ENCODE measurements at regions not wholly inside any gene's neighbourhood (a gene's known extent, or its start where the extent isn't known, plus 50 kb on each side); places are given as distances from the start of the nearest gene placed in this dataset.

- DNase-seq (ENCODE audit: low read depth in 1 of 2, low spot score in 2 of 2) (no peak), FAIRE-seq (no peak)
- no peak overlapping the region for H3K9ac ChIP-seq (replicated peaks in 1 of 4; ENCODE audit: extremely low read depth in 1 of 4, low read depth in 3 of 4, low read length in 3 of 4)
- no peak overlapping the region for H3K27ac ChIP-seq (ENCODE audit: low read depth, low read length)
- TF ChIP-seq POLR2AphosphoS5 (IDR thresholded peaks at IDR 0.05; ENCODE audit: low read depth, low read length) (no peak), CREB1 (IDR thresholded peaks at IDR 0.05) (no peak), HDAC6 (IDR thresholded peaks at IDR 0.05; ENCODE audit: low read depth, low read length) (no peak), HDAC2 (IDR thresholded peaks at IDR 0.05; ENCODE audit: borderline replicate concordance in 1 of 2, low read depth in 2 of 2, low read length in 2 of 2) (no peak)
- H3K4me1 ChIP-seq (replicated peaks in 1 of 4; ENCODE audit: control insufficient read depth in 3 of 4, insufficient read depth in 4 of 4, low read length in 3 of 4) = peaks cover 0 to 5% (median 4%) of the 10 kb centered on the region in 4 experiments; a peak in 5 of 7 replicates
- H2BK120ac ChIP-seq (replicated peaks; ENCODE audit: low read depth, low read length) = no peak overlapping the region
- no peak overlapping the region for H3K56ac ChIP-seq (replicated peaks; ENCODE audit: insufficient read length, low read depth, low read length)
- ChIA-PET POLR2A (ENCODE audit: partially characterized antibody) (no interaction called here), CTCF (ENCODE audit: partially characterized antibody) (interaction anchor here (1.0 to 2.6 kb wide), 8 partner anchors 8 to 399 kb away, joined by 3 to 10 read pairs (median 4); no protein-coding TSS in a partner anchor)
- H3K4me2 ChIP-seq (ENCODE audit: insufficient read depth in 1 of 2, low read depth in 2 of 2, low read length in 2 of 2) = no peak overlapping the region
- H3K36me3 ChIP-seq (ENCODE audit: control insufficient read depth in 2 of 4, insufficient read depth in 4 of 4, low read length in 3 of 4) = no peaks in the 10 kb centered on the region
- no peak overlapping the region for H2BK5ac ChIP-seq (ENCODE audit: low read depth, low read length)
- H4K8ac ChIP-seq (ENCODE audit: extremely low read depth, insufficient read depth, low read length) = no peak overlapping the region
- no peak overlapping the region for H3K14ac ChIP-seq (ENCODE audit: insufficient read length)
- no peak overlapping the region for H2AK5ac ChIP-seq (ENCODE audit: low read depth, low read length)
- H4K20me1 ChIP-seq (replicated peaks in 1 of 2; ENCODE audit: control insufficient read depth in 1 of 2, insufficient read depth in 2 of 2, low read length in 2 of 2) = no peaks in the 10 kb centered on the region
- H3K4ac ChIP-seq (replicated peaks; ENCODE audit: insufficient read length, low read depth, low read length) = no peak overlapping the region
- no peak overlapping the region for H2BK20ac ChIP-seq (ENCODE audit: low read length)
- H4K91ac ChIP-seq (replicated peaks; ENCODE audit: insufficient read length, low read length) = no peak overlapping the region
- H3K23ac ChIP-seq (ENCODE audit: insufficient read length) = no peak overlapping the region
- H3K27me3 ChIP-seq (replicated peaks in 1 of 4; ENCODE audit: control insufficient read depth in 3 of 4, extremely low read depth in 1 of 4, insufficient read depth in 3 of 4, low read length in 3 of 4) = no peaks in the 10 kb centered on the region
- no peak overlapping the region for H3K4me3 ChIP-seq (ENCODE audit: extremely low read depth in 1 of 4, insufficient read depth in 2 of 4, low read depth in 3 of 4, low read length in 4 of 4)
- WGBS, 2 experiments (ENCODE audit: extremely low coverage in 1 of 2, insufficient coverage in 1 of 2, insufficient read length in 1 of 2, insufficient replicate concordance in 2 of 2, low coverage in 1 of 2, low lambda C conversion rate in 2 of 2, missing lambda C conversion rate in 1 of 2) = 96% methylated on average over 2 of the region's 5 CpGs; no CpG with 5 or more reads in 1 of the 2 experiments
- no peak overlapping the region for H2BK12ac ChIP-seq (ENCODE audit: low read depth, low read length)
- H2BK15ac ChIP-seq (ENCODE audit: low read length) = no peak overlapping the region
- no peak overlapping the region for H2AFZ ChIP-seq (ENCODE audit: low read length)
- no peak overlapping the region for H4K5ac ChIP-seq (ENCODE audit: insufficient read length, low read depth, low read length)
- H3K18ac ChIP-seq (ENCODE audit: extremely low read depth, low read length) = no peak overlapping the region
- no peaks in the 10 kb centered on the region; the same call in 1 of the 2 replicates for H3K79me1 ChIP-seq (ENCODE audit: low read depth, low read length)
- H3K9me3 ChIP-seq (ENCODE audit: insufficient read depth in 2 of 2, low read depth in 1 of 2, low read length in 1 of 2) = no peaks in the 10 kb centered on the region
- no peaks in the 10 kb centered on the region for H3K23me2 ChIP-seq (ENCODE audit: low read depth, low read length)
- no peaks in the 10 kb centered on the region for H3K79me2 ChIP-seq (ENCODE audit: control insufficient read depth in 1 of 2, insufficient read depth in 2 of 2, low read length in 2 of 2)
These were observed 91.0 kb downstream of the TEX35 start for GRCh38 chr1:178603926-178604325.
